ENCODE measurements at regions not wholly inside any gene's neighbourhood (a gene's known extent, or its start where the extent isn't known, plus 50 kb on each side); places are given as distances from the start of the nearest gene placed in this dataset.

GRCh38 chr5:58360794-58361193 is 99.1 kb downstream of the PLK2 start:
- H3K9me3 ChIP-seq (ENCODE audit: control insufficient read depth, low read depth, low read length): no peaks in the 10 kb centered on the region
- no peaks in the 10 kb centered on the region for H3K4me1 ChIP-seq (ENCODE audit: control insufficient read depth, extremely low read depth, insufficient read depth, low read length)
- no peak overlapping the region for H3K27ac ChIP-seq (ENCODE audit: control insufficient read depth, insufficient read depth, low read length)
- FAIRE-seq (no peak), DNase-seq (ENCODE audit: low read depth, low spot score) (no peak)
- H3K4me3 ChIP-seq (ENCODE audit: control insufficient read depth in 2 of 3, extremely low read depth in 1 of 3, insufficient read depth in 2 of 3, low read depth in 1 of 3, low read length in 3 of 3): no peak overlapping the region
- H3K79me2 ChIP-seq (ENCODE audit: control insufficient read depth, insufficient read depth, low read length): no peaks in the 10 kb centered on the region
- no peak overlapping the region for H3K9ac ChIP-seq (ENCODE audit: control insufficient read depth, extremely low read depth, insufficient read depth, low read length)
- no peak for TF ChIP-seq CTCF (optimal IDR thresholded peaks at IDR 0.05 in 1 of 3, IDR thresholded peaks at IDR 0.05 in 1 of 3, conservative IDR thresholded peaks at IDR 0.05 in 1 of 3; ENCODE audit: extremely low read depth in 1 of 3, insufficient read depth in 2 of 3, low read length in 3 of 3)
- no peak for TF ChIP-seq EZH2 (IDR thresholded peaks at IDR 0.05; ENCODE audit: low read length)
- dilution Hi-C loops (cut with MboI; ENCODE audit: extremely low pct_ligation_motif_present, low sequenced_read_pairs): no loop called here
- no peaks in the 10 kb centered on the region for H3K36me3 ChIP-seq (ENCODE audit: control insufficient read depth in 2 of 2, extremely low read depth in 1 of 2, insufficient read depth in 2 of 2, low read length in 2 of 2)
- H4K20me1 ChIP-seq (ENCODE audit: control insufficient read depth, extremely low read depth, insufficient read depth, low read length): no peaks in the 10 kb centered on the region
- H3K27me3 ChIP-seq (ENCODE audit: control insufficient read depth, extremely low read depth, insufficient read depth, low read length): no peaks in the 10 kb centered on the region
- H3K9me1 ChIP-seq (ENCODE audit: control insufficient read depth, extremely low read depth, insufficient read depth, low read length): no peaks in the 10 kb centered on the region
- H3K4me2 ChIP-seq (ENCODE audit: control insufficient read depth, extremely low read depth, insufficient read depth, low read depth, low read length): no peak overlapping the region
- H2AFZ ChIP-seq (ENCODE audit: control insufficient read depth, low read length): no peak overlapping the region

- H3K9me1 ChIP-seq (ENCODE audit: control insufficient read depth, extremely low read depth, insufficient read depth, low read length): no peaks in the 10 kb centered on the region
- DNase-seq (ENCODE audit: low read depth, low spot score) (no peak), FAIRE-seq (no peak)
- H3K4me1 ChIP-seq (ENCODE audit: control insufficient read depth, extremely low read depth, insufficient read depth, low read length): no peaks in the 10 kb centered on the region
- TF ChIP-seq CTCF (optimal IDR thresholded peaks at IDR 0.05 in 1 of 3, IDR thresholded peaks at IDR 0.05 in 1 of 3, conservative IDR thresholded peaks at IDR 0.05 in 1 of 3; ENCODE audit: extremely low read depth in 1 of 3, insufficient read depth in 2 of 3, low read length in 3 of 3) (no peak), EZH2 (IDR thresholded peaks at IDR 0.05; ENCODE audit: low read length) (no peak)
- no peaks in the 10 kb centered on the region for H3K9me3 ChIP-seq (ENCODE audit: control insufficient read depth, low read depth, low read length)
- no peaks in the 10 kb centered on the region for H3K27me3 ChIP-seq (ENCODE audit: control insufficient read depth, extremely low read depth, insufficient read depth, low read length)
- no peaks in the 10 kb centered on the region for H4K20me1 ChIP-seq (ENCODE audit: control insufficient read depth, extremely low read depth, insufficient read depth, low read length)
- H3K4me3 ChIP-seq (ENCODE audit: control insufficient read depth in 2 of 3, extremely low read depth in 1 of 3, insufficient read depth in 2 of 3, low read depth in 1 of 3, low read length in 3 of 3): no peak overlapping the region
- no peak overlapping the region for H3K4me2 ChIP-seq (ENCODE audit: control insufficient read depth, extremely low read depth, insufficient read depth, low read depth, low read length)
- H3K27ac ChIP-seq (ENCODE audit: control insufficient read depth, insufficient read depth, low read length): no peak overlapping the region
- no peaks in the 10 kb centered on the region for H3K79me2 ChIP-seq (ENCODE audit: control insufficient read depth, insufficient read depth, low read length)
- dilution Hi-C loops (cut with MboI; ENCODE audit: extremely low pct_ligation_motif_present, low sequenced_read_pairs): no loop called here
- H3K36me3 ChIP-seq (ENCODE audit: control insufficient read depth in 2 of 2, extremely low read depth in 1 of 2, insufficient read depth in 2 of 2, low read length in 2 of 2): no peaks in the 10 kb centered on the region
- no peak overlapping the region for H3K9ac ChIP-seq (ENCODE audit: control insufficient read depth, extremely low read depth, insufficient read depth, low read length)
- H2AFZ ChIP-seq (ENCODE audit: control insufficient read depth, low read length): no peak overlapping the region
These were observed 99.9 kb downstream of the PLK2 start for GRCh38 chr5:58359981-58360380.
